ENCODE measurements at regions not wholly inside any gene's neighbourhood (a gene's known extent, or its start where the extent isn't known, plus 50 kb on each side); places are given as distances from the start of the nearest gene placed in this dataset.

- no peak for FAIRE-seq
Observed at GRCh38 chr2:190810981-190811587, 69.5 kb upstream of the GLS start.

- no peak for FAIRE-seq
Observed at GRCh38 chr2:190811811-190812210, 68.8 kb upstream of the GLS start.

GRCh38 chr2:190812506-190813294 lies 67.9 kb upstream of the GLS start:
- no peak for FAIRE-seq

- no peak for FAIRE-seq
Observed at GRCh38 chr2:190815226-190815625, 65.4 kb upstream of the GLS start.

GRCh38 chr2:190817082-190817481 lies 63.5 kb upstream of the GLS start:
- no peak for FAIRE-seq

GRCh38 chr2:190819840-190820301 lies 60.8 kb upstream of the GLS start:
- no peak for FAIRE-seq

GRCh38 chr2:190820416-190820815 lies 60.2 kb upstream of the GLS start:
- FAIRE-seq = no peak

- FAIRE-seq = no peak
Observed at GRCh38 chr2:190822043-190822442, 58.6 kb upstream of the GLS start.

GRCh38 chr2:190827720-190828119 lies 52.9 kb upstream of the GLS start:
- FAIRE-seq = no peak

GRCh38 chr2:190829642-190830041 lies 51.0 kb upstream of the GLS start:
- no peak for FAIRE-seq
